ENCODE measurements at regions not wholly inside any gene's neighbourhood (a gene's known extent, or its start where the extent isn't known, plus 50 kb on each side); places are given as distances from the start of the nearest gene placed in this dataset.
"Not testable (repeated sequence)": the region's sequence is repeated elsewhere in the genome, so short reads cannot be mapped to it uniquely, and the experiment has no call there.

- no peaks in the 10 kb centered on the region for H3K9me3 ChIP-seq
- no peaks in the 10 kb centered on the region for H3K36me3 ChIP-seq
- H3K4me3 ChIP-seq: no peak overlapping the region
- TF ChIP-seq CTCF (IDR thresholded peaks at IDR 0.05) (no peak), POLR2A (IDR thresholded peaks at IDR 0.05) (no peak)
- DNase-seq (no peak), ATAC-seq (no peak)
- intact Hi-C loops (cut with DNase I): no loop called here
- WGBS, 4 donors: 75 to 90% (median 83%) methylated on average over 3 of the region's 3 CpGs
- H3K27me3 ChIP-seq: no peaks in the 10 kb centered on the region
- no peak overlapping the region for H3K27ac ChIP-seq
- no peaks in the 10 kb centered on the region for H3K4me1 ChIP-seq
Observed at GRCh38 chr10:80718024-80718423, 180.3 kb downstream of the SH2D4B start.

GRCh38 chr10:80719935-80720334, 182.2 kb downstream of the SH2D4B start:
- Histone ChIP-seq H3K27ac (no peak overlapping the region), H3K36me3 (no peaks in the 10 kb centered on the region), H3K27me3 (no peaks in the 10 kb centered on the region), H3K4me3 (no peak overlapping the region), H3K4me1 (no peaks in the 10 kb centered on the region), H3K9me3 (no peaks in the 10 kb centered on the region)
- DNase-seq: no peak
- intact Hi-C loops (cut with DNase I): no loop called here
- TF ChIP-seq CTCF (IDR thresholded peaks at IDR 0.05) (no peak), POLR2A (IDR thresholded peaks at IDR 0.05) (no peak)
- WGBS, 4 donors: 59 to 66% (median 61%) methylated on average over 5 of the region's 5 CpGs
- no peak for ATAC-seq

GRCh38 chr10:80720549-80720948, 182.8 kb downstream of the SH2D4B start:
- TF ChIP-seq POLR2A (IDR thresholded peaks at IDR 0.05) (no peak), CTCF (IDR thresholded peaks at IDR 0.05) (no peak)
- no peak for DNase-seq
- Histone ChIP-seq H3K27me3 (no peaks in the 10 kb centered on the region), H3K9me3 (no peaks in the 10 kb centered on the region), H3K27ac (no peak overlapping the region), H3K36me3 (no peaks in the 10 kb centered on the region), H3K4me1 (no peaks in the 10 kb centered on the region), H3K4me3 (no peak overlapping the region)
- no peak for ATAC-seq
- intact Hi-C loops (cut with DNase I): no loop called here
- WGBS, 4 donors: 69 to 81% (median 79%) methylated on average over 3 of the region's 3 CpGs

GRCh38 chr10:80728354-80728753, 190.7 kb downstream of the SH2D4B start:
- H3K27ac ChIP-seq; H3K9me3 ChIP-seq; H3K36me3 ChIP-seq; H3K27me3 ChIP-seq; H3K4me1 ChIP-seq; intact Hi-C loops (cut with DNase I); H3K4me3 ChIP-seq; ATAC-seq; DNase-seq: not testable (repeated sequence)
- 90 to 96% (median 93%) methylated on average over 11 to 15 of the region's 15 CpGs for WGBS, 4 donors

- Histone ChIP-seq H3K9me3 (no peaks in the 10 kb centered on the region), H3K27me3 (no peaks in the 10 kb centered on the region), H3K4me3 (no peak overlapping the region), H3K36me3 (no peaks in the 10 kb centered on the region), H3K4me1 (no peaks in the 10 kb centered on the region), H3K27ac (no peak overlapping the region)
- ATAC-seq (no peak), DNase-seq (no peak)
- TF ChIP-seq CTCF (IDR thresholded peaks at IDR 0.05) (no peak), POLR2A (IDR thresholded peaks at IDR 0.05) (no peak)
- 68 to 77% (median 74%) methylated on average over 6 of the region's 6 CpGs for WGBS, 4 donors
- intact Hi-C loops (cut with DNase I): no loop called here
Observed at GRCh38 chr10:80729896-80730295, 192.2 kb downstream of the SH2D4B start.
